Lung microvascular endothelial cell (primary cell): ENCODE measurements at regions not wholly inside any gene's neighbourhood (a gene's known extent, or its start where the extent isn't known, plus 50 kb on each side); places are given as distances from the start of the nearest gene placed in this dataset.
"Not testable (repeated sequence)": the region's sequence is repeated elsewhere in the genome, so short reads cannot be mapped to it uniquely, and the experiment has no call there.

ENCODE experiments used
- DNase-seq, 2 donors: peaks; one replicate each; pipeline versions ENCODE4 v3.0.0 to v3.0.0-alpha.2; 2010; ENCODE audit warnings: low read depth in 2 of 2

GRCh38 chr14:37650356-37651037 lies 55.1 kb downstream of the TTC6 start:
- DNase-seq = peak in 1 of 2 donors; percentile 4

- no peak for DNase-seq
Observed at GRCh38 chr14:37652042-37652441, 56.6 kb downstream of the TTC6 start.

- DNase-seq = peak in 1 of 2 donors; percentile 1
Observed at GRCh38 chr14:37655418-37655817, 60.0 kb downstream of the TTC6 start.

GRCh38 chr14:37658156-37658555 lies 62.7 kb downstream of the TTC6 start:
- no peak for DNase-seq

GRCh38 chr14:37663498-37663897 lies 68.1 kb downstream of the TTC6 start:
- DNase-seq = no peak

- no peak for DNase-seq
Observed at GRCh38 chr14:37665479-37665878, 70.0 kb downstream of the TTC6 start.

- no peak for DNase-seq
Observed at GRCh38 chr14:37665951-37666350, 70.5 kb downstream of the TTC6 start.

GRCh38 chr14:37668646-37669045 lies 73.2 kb downstream of the TTC6 start:
- DNase-seq = no peak

GRCh38 chr14:37669242-37669641 lies 73.8 kb downstream of the TTC6 start:
- no peak for DNase-seq

GRCh38 chr14:37673439-37673838 lies 78.0 kb downstream of the TTC6 start:
- no peak for DNase-seq

GRCh38 chr14:37678916-37679315 lies 83.5 kb downstream of the TTC6 start:
- no peak for DNase-seq

- no peak for DNase-seq
Observed at GRCh38 chr14:37681486-37681885, 86.1 kb downstream of the TTC6 start.

GRCh38 chr14:37692680-37693079 lies 97.3 kb downstream of the TTC6 start:
- DNase-seq = not testable (repeated sequence)

- DNase-seq = not testable (repeated sequence)
Observed at GRCh38 chr14:37693420-37693819, 98.0 kb downstream of the TTC6 start.

- DNase-seq = no peak
Observed at GRCh38 chr14:37695866-37696265, 100.4 kb downstream of the TTC6 start.

GRCh38 chr14:37697489-37698121 lies 102.2 kb downstream of the TTC6 start:
- DNase-seq = no peak

GRCh38 chr14:37698840-37699777 lies 103.7 kb downstream of the TTC6 start:
- DNase-seq = no peak

GRCh38 chr14:37707716-37708115 lies 112.3 kb downstream of the TTC6 start:
- no peak for DNase-seq

- no peak for DNase-seq
Observed at GRCh38 chr14:37708481-37708880, 113.1 kb downstream of the TTC6 start.

- DNase-seq = peak; percentile 8 to 32
Observed at GRCh38 chr14:37709419-37710195, 114.2 kb downstream of the TTC6 start.

- DNase-seq = no peak
Observed at GRCh38 chr14:37711356-37711830, 116.0 kb downstream of the TTC6 start.
